ENCODE measurements at regions not wholly inside any gene's neighbourhood (a gene's known extent, or its start where the extent isn't known, plus 50 kb on each side); places are given as distances from the start of the nearest gene placed in this dataset.

DNA sequence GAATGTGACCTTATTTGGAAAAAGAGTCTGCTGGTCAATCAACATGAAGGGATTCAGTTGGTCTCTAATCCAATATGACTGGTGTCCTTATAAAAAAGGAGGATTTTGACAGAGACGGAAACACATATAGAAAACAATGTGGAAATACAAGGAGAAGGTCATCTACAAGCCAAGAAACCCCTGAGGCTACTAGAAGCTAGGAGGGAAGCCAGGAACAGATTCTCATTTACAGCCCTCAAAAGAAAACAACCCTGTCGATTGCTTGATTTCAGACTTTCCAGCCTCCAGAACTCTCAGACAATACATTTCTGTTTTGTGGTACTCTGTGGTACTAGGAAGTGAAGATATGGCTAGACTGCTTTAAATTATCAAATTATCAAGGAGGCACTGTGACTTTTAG, 162.9 kb upstream of the IGF1R start:
- no peak for DNase-seq

DNA sequence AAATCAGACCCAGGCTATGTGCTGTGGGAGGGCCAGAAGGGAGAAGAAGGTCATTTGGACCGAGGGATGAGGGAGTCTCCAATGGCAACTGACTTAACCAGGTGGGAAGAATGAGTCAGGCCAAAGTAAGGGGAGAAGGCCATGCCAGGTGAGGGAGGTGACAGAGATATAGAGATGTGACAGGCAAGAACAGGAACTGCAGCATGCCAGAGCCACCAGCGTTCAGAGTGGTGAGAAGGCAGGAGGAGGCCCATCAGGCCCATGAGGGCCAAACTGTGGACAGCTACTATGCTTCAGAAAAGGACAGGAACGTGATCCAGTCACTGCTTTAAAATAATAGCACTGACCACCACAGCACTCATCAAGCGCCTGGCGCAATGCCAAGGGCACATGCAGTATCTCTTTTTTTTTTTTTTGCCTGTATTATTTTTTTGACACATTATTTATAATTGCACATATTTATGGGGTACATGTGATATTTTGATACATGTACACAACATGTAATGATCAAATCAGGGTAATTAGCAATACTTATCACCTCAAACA, 154.3 kb upstream of the IGF1R start:
- no peak for DNase-seq

DNA sequence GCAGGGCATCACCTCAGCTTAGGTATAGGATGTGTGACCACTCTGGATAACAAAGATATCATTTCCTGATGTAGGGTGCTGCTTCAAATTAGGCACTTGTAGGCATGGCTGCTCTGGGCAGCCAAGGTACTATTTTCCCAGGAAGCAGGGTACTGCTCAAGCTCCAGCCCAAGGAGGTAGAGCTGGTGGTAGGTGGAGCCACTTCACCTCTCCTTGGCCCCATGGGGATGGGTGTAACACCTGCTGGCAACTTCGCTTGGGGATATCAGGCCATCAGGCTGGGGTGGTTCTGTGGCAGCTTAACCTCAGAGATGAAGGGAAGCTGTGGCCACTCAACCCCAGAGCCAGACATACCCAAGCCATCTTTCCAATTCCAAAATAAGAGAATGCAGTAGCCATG, 147.1 kb upstream of the IGF1R start:
- DNase-seq = no peak

DNA sequence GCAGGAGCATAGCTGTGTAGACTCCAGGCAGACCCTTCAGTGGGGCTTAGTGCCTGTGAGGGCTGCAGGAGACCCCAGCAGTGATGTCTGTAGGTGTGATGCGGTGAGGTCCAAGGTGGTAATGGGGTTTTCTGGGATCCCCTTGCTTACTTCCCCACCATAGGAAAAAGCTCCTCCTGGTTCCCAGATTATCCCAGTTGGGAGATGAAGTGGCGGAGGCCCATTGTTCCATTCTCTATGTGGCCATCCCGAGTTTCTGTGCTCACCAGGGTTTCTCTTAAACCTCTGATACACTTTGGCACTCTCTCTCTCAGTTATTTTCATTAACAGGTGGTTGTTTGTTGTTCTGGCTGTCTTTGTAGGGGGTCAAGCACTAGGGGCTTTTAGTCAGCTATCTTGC, 146.7 kb upstream of the IGF1R start:
- no peak for DNase-seq

DNA sequence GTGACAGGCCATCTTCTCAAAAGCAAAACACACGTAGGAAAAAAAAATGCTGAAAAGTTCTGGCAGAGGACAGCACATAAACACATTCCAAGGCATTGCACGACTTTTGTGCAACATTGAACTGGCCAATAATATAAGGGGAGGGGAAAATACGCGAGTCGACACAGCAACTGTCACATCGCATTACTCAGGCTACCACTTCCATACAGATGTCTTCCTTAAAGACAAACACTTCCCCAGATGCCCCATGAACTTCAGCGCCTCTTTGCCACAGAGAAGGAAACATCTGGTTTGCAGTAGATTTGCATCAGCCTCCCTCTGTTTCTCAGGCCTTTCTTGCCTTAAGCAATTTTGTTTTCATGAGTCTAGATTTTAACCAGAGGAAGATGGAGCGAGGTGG, 144.4 kb upstream of the IGF1R start:
- no peak for DNase-seq

DNA sequence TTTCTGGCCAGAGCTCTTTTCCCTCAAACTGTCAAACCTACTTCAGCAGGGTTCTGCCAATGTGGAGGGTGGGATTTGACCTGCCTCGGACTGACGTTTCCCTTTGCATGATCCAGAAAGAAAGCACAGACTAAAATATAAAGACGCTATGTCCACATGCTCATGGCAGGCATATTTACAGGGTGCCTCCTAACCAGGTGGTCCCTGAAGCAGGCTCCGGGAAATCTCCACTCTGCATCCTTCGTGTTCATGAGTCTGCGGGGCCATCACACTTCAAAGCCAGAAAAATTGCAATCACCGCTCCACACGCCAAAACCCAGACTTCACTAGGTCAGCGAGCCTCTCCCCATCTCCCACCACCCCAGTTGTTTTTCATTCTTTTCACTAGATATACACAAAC, 143.3 kb upstream of the IGF1R start:
- DNase-seq = no peak

DNA sequence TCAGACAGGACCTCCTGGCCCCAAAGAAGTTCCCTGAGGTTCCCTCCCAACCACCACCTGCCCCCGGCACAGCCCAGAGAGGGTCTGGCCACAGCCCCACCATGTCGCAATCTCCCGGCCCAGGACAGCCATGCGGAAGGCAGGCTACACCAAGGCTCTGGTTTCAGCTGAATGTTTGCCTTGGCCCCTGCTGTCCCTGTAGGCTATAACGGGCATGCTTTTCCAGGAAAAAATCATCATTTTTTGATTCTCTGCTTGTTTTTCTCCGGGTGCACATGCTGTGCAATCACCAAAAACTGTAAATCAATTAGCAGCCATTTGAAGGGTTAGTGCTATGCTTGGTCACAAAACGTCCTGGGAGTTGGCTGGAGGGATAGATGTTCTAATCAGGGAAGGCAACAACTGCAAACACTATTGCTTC, 142.7 kb upstream of the IGF1R start:
- DNase-seq = no peak

DNA sequence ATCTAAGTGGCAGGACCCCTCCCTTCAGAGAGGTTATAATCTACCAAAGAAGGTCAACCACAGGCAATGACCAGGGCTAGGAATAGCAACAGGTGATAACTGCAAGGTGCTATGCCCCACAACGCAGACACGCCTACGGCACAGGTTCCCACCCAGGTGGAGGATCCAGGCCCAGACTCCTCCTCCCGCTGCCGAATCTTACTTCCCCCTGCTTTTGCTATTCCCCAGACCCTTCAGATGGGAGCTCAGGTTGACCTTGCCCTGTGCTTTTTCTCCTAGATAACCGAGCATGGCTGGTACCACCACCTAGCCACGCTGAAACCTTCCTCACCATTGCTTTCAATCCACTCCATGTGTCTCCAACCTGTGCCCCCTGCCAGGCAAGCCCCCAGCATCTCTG, 142.2 kb upstream of the IGF1R start:
- DNase-seq = no peak

DNA sequence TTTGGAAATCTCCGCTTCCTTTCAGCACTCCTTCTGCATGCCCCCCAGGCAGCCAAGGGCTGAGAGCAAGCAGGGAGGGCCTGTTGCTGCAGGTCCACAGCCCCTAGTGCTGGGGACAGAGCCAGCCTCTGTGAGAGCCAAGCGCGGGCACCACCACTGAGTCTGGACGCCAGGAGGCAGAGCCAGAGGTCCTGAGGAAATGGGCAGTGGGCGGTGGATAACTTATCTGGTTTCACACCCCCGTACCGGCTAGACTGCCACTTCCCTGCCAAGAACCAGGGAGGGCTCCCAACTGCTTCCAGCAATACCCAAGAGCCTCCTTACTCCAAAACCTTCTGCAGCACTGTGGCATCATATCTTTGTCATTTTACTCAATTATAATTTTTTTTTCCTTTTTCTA, 141.6 kb upstream of the IGF1R start:
- DNase-seq = no peak

DNA sequence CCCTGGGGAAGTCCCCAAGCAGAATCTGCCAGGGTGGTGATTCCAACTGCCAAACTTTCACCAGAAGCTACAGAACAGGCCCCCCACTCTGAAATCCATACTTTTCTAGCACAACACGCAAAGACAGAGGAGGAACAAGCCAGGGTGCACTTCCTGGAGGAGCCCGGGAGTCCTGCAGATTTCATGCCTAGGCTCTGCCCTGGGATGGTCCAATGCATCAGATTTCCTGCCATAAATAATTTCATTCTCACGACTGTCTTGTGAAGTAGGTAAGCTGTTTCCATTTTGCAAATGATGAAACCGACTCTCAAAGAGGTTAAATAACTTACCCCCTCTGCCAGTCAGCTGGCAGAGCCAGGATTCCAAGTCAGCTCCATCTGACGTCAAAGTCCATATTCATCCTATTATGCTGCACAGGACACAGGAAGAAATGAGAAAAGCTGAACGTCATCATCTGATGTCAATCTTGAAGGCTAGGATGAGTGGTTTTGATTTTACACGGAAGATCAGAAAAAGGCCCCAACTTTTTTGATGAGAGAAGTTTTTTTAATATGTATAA, 134.8 kb upstream of the IGF1R start:
- no peak for DNase-seq

DNA sequence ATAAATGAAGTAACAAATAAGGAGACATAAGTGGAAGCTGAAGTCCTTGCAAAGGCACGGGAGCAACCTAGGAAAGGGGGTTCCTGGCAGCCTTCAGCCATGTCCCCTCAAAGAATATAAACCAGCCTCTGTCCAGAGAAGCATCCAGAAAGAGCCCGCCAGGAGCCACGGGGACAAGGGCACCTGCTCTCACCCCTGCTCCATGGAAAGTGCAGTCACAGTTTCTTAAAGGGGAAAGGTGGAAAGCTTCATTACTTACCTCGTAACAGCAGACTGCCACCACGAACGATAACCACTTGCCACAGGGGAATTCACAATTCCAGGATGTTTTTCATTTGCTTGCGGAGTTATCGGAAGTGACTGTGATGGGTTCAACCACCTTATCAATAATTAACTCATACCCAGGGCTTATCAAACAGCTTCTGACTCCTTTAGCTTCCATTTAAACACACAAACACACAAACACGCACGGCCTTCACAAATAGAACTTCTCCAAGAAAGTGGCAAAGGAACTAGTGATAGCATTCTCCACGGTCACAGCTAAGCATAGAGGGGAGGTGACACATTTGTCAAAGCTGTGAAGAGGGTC, 134.2 kb upstream of the IGF1R start:
- no peak for DNase-seq

DNA sequence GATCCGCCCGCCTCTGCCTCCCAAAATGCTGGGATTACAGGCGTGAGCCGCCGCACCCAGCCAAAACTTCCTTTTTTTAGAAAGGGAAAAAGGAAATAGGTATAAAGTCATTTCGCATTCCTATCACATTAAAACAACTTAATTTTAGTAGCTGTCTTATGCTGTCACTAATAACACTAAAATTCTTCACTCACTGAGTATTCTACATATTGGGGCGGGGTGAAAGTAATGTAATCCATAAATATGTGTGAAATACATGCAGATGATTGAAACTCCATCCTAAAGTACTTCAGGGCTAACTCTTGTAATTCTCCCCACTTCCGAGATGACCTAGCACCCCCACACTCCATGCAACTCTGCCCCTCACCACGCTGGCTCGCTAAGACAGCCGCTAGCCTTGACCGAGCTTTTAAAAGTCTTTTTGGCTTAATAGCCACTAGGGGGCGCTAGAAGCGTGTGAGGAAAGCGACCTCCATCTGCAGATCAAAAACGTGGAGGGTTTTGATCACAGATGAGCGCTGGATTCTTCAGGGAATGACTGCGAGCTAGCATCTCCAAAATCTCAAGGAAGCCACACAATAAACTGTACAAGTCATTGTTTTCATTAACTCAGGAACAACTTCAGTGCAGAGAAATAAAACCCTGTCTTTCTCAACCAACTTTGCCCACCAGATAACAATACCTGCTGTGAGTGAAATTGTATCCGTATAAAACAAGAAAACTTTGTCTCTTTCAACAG, 129.3 kb upstream of the IGF1R start:
- no peak for DNase-seq

DNA sequence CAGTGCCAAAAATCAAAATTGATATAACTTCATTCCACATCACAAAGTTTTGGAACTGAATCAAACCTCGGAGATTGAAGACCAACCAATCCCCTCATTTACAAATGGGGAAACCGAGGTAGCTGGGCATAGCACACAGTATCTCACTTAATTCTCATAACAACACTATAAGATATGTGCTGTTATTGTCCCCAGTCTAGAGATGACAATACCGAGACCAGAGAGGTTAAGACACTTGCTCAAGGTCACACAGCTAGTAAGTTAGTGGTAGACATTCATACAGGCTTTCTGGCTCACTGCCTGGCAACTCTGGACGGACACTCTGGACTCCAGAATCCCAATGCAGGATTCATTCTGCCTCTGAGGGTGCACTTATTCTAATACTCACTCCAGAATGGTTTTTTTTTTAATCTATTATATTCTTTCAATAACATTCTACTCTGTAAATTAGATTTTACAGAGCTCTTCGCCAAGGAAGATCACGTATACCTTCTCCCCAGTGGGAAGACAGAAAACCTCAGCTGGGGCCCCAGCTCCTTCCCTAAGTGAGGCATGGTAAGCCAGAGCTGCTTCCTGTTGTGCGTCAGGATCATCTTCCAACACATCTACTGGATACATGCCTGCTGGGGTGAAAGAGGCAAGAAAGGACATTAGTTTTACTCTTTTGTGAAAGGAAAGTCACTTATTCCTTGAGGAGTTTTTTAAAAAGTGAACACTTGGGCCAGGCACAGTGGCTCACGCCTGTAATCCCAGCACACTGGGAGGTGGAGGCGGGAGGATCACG, 128.4 kb upstream of the IGF1R start:
- DNase-seq = no peak

DNA sequence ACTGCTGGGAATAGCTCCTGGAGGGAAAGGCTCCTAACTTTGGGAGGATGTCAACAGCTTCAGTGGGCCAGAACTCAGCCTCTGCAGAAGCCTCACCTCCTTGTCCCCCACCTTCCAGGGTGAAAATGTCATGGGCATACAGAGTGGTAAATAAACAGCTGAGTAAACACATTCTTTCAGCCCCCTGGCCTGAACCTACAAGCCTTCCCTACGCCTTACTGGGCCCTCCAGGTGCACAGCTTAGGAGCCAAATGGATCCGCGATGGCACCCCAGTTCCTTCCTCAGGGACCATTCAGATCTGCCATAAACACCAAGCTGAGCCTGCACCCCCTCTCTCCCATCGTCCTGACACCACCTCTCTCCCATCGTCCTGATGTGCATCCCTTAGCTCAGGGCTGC, 126.2 kb upstream of the IGF1R start:
- no peak for DNase-seq

DNA sequence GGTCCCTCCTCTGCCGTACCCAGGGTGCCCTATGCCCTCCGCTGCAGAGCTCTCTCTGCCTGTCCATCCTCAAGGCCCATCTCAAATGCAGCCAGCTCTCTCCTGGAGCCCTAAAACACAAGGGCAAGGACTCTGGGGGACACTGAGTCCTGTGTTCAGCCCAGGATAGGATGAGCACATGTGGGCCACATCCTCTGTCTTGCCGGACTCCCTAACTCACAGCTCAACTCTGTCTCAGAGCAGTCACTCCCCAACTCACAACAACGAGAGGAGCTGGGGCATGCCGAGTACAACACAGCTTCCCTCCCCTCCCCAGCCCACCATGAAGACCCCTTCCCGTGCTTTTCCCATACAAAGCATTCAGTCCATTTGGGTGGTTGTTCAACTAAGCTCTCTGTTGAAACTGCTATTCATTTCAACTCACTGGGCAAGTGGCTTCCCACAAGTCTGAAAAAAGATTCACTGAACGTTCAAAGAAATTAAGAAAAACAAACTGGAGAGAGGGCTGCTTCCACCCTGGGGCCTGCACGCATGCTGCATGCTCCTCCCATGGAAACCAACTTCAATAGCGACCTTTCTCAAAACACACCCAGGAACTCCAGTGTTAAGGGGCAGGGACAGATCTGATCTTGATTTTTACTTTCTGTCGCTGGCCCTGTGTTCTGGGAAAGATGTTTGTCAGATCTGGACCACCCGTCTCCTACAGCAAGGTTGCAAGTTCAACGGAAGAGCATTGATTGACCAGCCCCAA, 124.3 kb upstream of the IGF1R start:
- no peak for DNase-seq

DNA sequence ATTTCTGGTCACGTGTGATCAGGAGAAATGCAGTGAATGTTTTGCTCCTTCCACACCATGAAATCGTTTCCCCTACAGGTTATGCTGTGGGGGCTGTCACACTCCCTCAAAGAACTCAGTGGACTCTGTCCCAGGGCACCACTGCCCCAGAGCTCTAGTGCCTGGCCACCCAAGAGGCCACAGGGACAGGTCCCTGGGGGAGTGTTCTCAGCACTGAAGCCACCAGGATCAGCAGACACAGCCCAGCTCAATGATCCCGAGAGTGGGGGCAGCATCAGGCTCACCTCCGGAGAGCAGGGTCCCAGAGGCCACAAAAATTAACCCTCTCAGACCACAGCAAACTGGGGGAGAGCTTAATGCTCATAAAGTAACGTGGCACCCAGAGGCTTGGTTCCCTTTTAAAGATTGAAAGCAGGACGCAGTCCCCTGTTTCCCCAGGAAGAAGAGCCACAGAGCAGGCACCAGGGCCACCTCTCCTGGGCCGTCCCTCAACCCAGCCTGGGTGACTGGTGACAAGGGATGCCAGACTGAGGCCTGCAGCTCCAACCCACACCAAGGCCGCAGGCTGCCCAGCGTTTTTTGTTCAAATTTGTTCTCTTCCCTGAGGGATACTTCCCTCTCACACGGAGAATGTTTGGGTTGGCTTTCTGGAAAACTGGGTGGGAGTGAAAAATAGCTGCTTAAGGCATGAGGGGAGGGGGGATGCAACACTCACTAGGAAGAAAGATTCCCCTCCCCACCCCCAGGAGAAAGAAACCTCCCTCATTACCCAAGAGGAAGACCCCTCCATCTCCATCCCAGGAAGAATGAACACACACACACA, 123.3 kb upstream of the IGF1R start:
- no peak for DNase-seq

DNA sequence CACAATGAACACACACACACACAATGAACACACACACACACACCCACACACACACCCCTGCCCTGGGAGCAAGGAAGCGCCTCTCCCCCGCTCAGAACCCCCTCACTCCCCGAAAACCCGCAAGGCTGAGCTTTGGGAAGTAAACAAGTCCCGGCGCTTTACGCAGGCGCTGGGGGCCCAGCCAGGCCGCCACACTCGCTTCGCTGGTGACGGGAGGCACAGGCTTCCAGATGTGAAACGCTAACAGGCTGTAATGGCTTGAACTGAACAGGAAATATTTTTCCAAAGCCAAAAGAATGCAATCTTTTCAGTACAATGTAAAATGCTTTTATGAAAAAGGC, 122.7 kb upstream of the IGF1R start:
- no peak for DNase-seq

DNA sequence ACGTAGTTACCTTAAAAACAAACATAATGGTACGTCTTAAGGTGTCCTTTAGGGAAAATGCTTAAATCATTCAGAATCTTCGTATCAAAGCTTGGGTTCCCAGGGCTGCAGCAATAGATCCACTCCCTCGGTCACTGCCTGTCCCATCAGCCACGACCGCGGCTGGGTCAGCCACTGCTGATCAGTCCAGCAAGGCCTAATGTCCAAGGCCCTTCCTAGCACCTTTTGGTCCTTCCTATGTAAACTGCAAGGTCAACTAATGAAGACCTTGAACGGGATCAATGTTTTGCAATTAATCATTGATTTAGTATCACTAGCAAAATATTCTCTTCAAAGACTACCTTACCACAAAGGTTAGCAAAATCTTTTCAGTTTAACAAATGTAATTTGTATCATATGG, 122.2 kb upstream of the IGF1R start:
- no peak for DNase-seq

DNA sequence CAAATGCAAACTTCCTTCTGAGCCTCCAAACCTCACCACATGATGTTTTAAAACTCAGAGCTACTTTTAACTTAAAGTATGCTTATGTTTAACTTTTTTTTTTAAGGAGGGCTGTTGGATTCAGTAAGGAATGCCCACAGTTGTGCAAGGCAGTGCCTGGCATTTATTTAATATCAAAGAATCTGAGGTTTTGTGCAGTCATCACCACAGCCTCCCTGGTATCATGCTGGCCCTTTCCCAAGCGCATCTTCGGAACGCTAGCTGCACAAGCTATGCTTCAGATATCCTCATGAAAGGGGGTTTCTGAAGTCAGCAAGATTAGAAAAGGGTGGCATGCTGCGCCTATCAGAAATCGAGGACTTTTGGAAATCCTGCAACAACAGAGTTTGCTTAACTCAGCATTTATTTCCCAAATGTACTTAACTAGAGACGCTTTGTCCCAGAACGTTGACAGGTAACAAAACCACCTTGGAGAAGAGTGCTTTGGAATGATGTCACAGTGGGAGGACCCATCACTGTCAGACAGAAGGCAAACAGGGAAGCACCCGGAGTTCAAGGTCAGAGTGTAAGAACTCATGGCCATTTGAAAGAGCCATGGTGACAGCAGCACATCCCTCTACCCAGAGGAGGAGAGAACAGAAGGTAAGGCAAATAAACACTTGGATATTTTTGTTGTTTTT, 120.2 kb upstream of the IGF1R start:
- no peak for DNase-seq

DNA sequence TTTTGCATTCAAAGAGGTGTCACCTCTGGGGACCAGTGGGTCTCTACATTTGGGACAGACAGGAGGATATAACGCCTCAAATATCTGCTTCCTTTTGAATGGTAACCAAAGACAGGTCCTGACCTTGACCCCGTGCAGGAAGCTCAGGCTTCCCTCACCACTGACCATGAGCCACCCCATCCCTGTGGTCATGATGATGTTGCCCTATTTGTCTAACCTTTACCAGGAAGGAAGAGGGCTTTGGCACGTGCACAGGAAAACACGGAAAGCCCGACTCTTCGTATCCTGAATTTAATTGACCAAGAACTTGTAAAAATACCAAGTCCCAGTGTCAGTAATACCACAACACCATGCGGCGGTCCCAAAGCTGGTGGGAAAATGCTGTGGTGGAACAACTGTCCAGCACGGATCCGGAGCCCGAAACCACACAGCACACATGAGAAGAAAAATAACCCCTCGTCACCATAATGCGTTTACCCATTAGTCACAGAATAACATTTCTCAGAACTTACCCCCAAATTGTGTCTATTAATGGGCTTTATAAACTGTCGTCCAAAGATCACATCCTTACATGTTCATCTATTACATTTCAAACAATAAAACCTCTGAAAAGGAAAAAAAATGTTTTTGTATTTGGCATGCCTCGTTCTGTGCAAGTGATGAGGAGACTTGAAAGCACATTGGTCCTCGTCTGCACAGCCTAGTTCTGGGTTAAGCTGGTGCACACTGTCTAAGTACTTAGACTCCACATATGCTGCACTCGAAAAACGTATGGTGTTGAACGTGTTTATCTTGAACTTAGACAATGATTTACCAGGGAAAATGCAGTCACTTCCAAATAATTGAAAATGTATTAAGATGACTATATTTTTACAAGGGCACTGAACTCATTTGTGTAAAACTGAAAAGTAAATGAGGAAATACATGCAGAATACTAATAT, 118.9 kb upstream of the IGF1R start:
- DNase-seq = no peak
